Natural killer cell treated with Interleukin-12 subunit alpha and Interleukin-12 subunit beta and Interleukin-15 and Interleukin-18, amount 100 ng/mL, for 72 hours (primary cell): ENCODE measurements at regions not wholly inside any gene's neighbourhood (a gene's known extent, or its start where the extent isn't known, plus 50 kb on each side); places are given as distances from the start of the nearest gene placed in this dataset.
A peak's percentile ranks its signal among the peaks of the same experiment; 100 is the strongest.

ENCODE experiments used
- ATAC-seq, 2 donors: fragments of 150-1000 bp; cut with Tn5 transposase in 1 of 2; sonication (Bioruptor Pico), chemical (Tn5 transposase) in 1 of 2; 2 replicates each; pipeline ENCODE4 v1.10.0; 2021
- DNase-seq: peaks from one replicate; pipeline ENCODE4 v3.0.0; 2022; ENCODE audit warnings: low spot score
- H3K27ac Mint-ChIP-seq, 2 donors: 1 replicate in 1 of 2; 2 replicates in 1 of 2; pipeline ENCODE4 v1.8.0; 2022; ENCODE audit warnings: mixed read lengths in 2 of 2, mild to moderate bottlenecking in 1 of 2, moderate library complexity in 1 of 2
- H3K27me3 Mint-ChIP-seq, 2 donors: 1 replicate in 1 of 2; 2 replicates in 1 of 2; pipeline ENCODE4 v1.8.0; 2022; ENCODE audit warnings: mixed read lengths in 2 of 2
- H3K36me3 Mint-ChIP-seq: one replicate; pipeline ENCODE4 v1.8.0; 2022; ENCODE audit warnings: mixed read lengths
- H3K4me1 Mint-ChIP-seq, 2 donors: 1 replicate in 1 of 2; 2 replicates in 1 of 2; pipeline ENCODE4 v1.8.0; 2022; ENCODE audit warnings: low read depth in 2 of 2, mixed read lengths in 2 of 2, mild to moderate bottlenecking in 1 of 2
- H3K4me3 Mint-ChIP-seq: one replicate; pipeline ENCODE4 v1.8.0; 2022; ENCODE audit warnings: mixed read lengths
- H3K9me3 Mint-ChIP-seq: 2 replicates; pipeline ENCODE4 v1.8.0; 2022; ENCODE audit warnings: mixed read lengths

GRCh38 chr21:15430577-15430976 is 299.2 kb upstream of the USP25 start:
- Mint-ChIP-seq H3K9me3 (no peaks in the 10 kb centered on the region), H3K4me3 (no peak overlapping the region), H3K4me1 (no peaks in the 10 kb centered on the region), H3K27ac (no peak overlapping the region), H3K36me3 (no peaks in the 10 kb centered on the region), H3K27me3 (no peaks in the 10 kb centered on the region)
- no peak for DNase-seq
- no peak for ATAC-seq

DNA sequence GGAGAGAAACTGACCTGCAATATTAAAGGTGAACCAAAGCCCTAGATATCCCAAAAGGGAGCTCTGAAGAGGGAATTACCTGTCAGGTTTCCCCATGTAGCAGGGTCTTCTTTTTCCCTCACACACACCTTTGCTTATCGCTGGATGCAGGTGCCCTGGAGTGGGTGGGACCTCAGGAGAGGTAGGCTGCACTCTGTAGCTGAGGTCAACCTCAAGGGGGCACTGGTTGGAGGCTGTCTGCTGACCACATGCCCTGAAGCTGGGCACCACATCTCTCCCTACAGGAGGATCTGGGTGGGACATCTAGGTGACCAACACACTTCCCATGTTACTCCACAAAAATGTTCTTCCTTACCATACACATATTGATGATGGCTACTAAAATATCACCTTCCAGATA is 298.7 kb upstream of the USP25 start:
- H3K27ac Mint-ChIP-seq: no peak overlapping the region
- no peaks in the 10 kb centered on the region for H3K36me3 Mint-ChIP-seq
- no peak overlapping the region for H3K4me3 Mint-ChIP-seq
- no peaks in the 10 kb centered on the region for H3K27me3 Mint-ChIP-seq
- H3K4me1 Mint-ChIP-seq: no peaks in the 10 kb centered on the region
- DNase-seq: no peak
- H3K9me3 Mint-ChIP-seq: no peaks in the 10 kb centered on the region
- no peak for ATAC-seq

DNA sequence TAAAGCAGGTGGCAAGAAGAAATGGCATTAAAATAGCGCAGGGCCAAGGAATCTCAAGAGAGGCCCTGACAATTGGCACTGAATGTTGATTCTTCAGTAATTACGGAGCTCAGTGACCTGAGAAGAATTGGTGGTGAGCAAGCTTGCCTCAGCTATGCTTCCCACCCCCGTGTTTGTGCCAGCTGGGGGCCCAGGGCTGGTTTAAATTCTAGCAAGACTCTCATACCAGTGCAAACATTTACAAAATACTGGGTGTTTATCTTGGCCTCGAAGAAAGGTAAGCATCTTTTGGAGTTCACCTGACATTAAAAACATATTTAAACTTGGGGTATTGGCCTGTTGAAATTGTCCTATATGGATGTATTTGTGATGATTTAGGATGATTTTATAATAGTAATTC is 296.7 kb upstream of the USP25 start:
- no peak overlapping the region for H3K4me3 Mint-ChIP-seq
- no peaks in the 10 kb centered on the region for H3K27me3 Mint-ChIP-seq
- no peaks in the 10 kb centered on the region for H3K9me3 Mint-ChIP-seq
- no peaks in the 10 kb centered on the region for H3K4me1 Mint-ChIP-seq
- no peak overlapping the region for H3K27ac Mint-ChIP-seq
- DNase-seq (no peak), ATAC-seq (no peak)
- no peaks in the 10 kb centered on the region for H3K36me3 Mint-ChIP-seq

DNA sequence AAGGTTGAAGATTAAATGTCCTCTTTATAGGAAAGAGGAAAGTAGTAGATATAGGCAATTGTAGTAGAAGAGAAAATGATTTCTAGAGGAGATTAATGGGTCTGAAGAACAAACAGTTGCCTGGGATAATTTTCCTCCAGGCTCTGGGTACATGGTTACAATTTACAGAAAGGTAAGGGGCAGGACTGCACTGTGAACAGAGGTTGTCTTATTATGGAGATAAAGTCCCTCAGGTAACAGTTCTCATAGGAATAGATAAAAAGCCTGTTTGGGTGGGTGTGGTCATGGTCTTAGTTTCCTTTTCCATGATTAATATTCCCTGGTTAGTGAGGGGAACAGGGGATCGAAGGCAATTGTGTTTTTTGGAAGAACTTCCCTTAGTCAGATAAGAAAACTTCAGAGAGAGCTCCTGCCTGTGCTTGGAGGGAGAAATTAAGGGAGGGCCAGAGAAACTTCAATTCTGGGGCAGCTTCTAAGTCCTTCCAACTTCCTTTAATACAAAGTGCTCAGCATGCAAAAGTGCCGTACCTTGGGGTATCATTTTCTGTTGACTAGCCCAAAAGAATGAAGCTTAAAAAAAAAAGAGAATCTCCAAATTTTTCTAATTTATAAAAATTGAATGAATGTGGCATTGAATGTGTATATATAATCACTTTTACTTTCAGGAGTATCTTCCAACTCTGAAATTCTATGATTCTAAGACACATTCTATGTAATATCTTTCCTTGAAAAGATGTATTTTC is 295.4 kb upstream of the USP25 start:
- Mint-ChIP-seq H3K27ac (no peak overlapping the region), H3K27me3 (no peaks in the 10 kb centered on the region), H3K36me3 (no peaks in the 10 kb centered on the region), H3K4me3 (no peak overlapping the region), H3K4me1 (no peaks in the 10 kb centered on the region), H3K9me3 (no peaks in the 10 kb centered on the region)
- no peak for DNase-seq
- ATAC-seq: no peak

DNA sequence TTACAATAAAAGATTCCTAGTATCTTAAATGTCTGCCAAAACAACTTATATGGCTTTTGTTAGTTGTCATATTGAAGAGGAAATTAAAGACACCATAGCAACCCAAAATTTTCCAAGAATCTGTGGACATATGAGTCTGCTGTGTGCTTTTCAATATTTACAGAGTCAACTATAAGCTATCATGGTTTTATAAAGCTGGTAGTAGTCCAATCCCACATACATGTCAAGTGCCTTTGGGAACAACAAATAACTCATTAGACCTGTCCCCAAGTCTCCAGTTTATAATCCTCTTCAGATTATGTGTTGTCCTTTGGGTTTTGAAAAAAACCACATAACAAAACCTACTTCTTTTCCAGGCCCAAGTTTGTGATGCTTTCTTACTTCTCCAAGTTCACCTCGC is 293.8 kb upstream of the USP25 start:
- H3K4me1 Mint-ChIP-seq: peaks cover 0 to 3% of the 10 kb centered on the region in 2 donors
- no peaks in the 10 kb centered on the region for H3K9me3 Mint-ChIP-seq
- DNase-seq: no peak
- H3K36me3 Mint-ChIP-seq: no peaks in the 10 kb centered on the region
- no peaks in the 10 kb centered on the region for H3K27me3 Mint-ChIP-seq
- no peak overlapping the region for H3K4me3 Mint-ChIP-seq
- no peak for ATAC-seq
- no peak overlapping the region for H3K27ac Mint-ChIP-seq

GRCh38 chr21:15437883-15438282 is 291.9 kb upstream of the USP25 start:
- H3K36me3 Mint-ChIP-seq: no peaks in the 10 kb centered on the region
- peaks cover 0 to 4% of the 10 kb centered on the region in 2 donors for H3K4me1 Mint-ChIP-seq
- ATAC-seq (peak; percentile 36 to 70), DNase-seq (no peak)
- H3K9me3 Mint-ChIP-seq: no peaks in the 10 kb centered on the region
- no peak overlapping the region for H3K4me3 Mint-ChIP-seq
- H3K27ac Mint-ChIP-seq: no peak overlapping the region
- no peaks in the 10 kb centered on the region for H3K27me3 Mint-ChIP-seq

GRCh38 chr21:15439726-15440125 is 290.1 kb upstream of the USP25 start:
- H3K9me3 Mint-ChIP-seq: no peaks in the 10 kb centered on the region
- no peak overlapping the region for H3K4me3 Mint-ChIP-seq
- no peaks in the 10 kb centered on the region for H3K36me3 Mint-ChIP-seq

GRCh38 chr21:15441060-15441493 is 288.7 kb upstream of the USP25 start:
- H3K4me3 Mint-ChIP-seq: no peak overlapping the region
- H3K27ac Mint-ChIP-seq: no peak overlapping the region
- peaks cover 0 to 4% of the 10 kb centered on the region in 2 donors for H3K4me1 Mint-ChIP-seq
- ATAC-seq (no peak), DNase-seq (no peak)
- no peaks in the 10 kb centered on the region for H3K36me3 Mint-ChIP-seq
- H3K9me3 Mint-ChIP-seq: no peaks in the 10 kb centered on the region
- no peaks in the 10 kb centered on the region for H3K27me3 Mint-ChIP-seq

More at GRCh38 chr21:15439726-15440125, 290.1 kb upstream of the USP25 start:
- no peaks in the 10 kb centered on the region for H3K27me3 Mint-ChIP-seq
- ATAC-seq (no peak), DNase-seq (no peak)
- no peak overlapping the region for H3K27ac Mint-ChIP-seq
- peaks cover 0 to 4% of the 10 kb centered on the region in 2 donors for H3K4me1 Mint-ChIP-seq

DNA sequence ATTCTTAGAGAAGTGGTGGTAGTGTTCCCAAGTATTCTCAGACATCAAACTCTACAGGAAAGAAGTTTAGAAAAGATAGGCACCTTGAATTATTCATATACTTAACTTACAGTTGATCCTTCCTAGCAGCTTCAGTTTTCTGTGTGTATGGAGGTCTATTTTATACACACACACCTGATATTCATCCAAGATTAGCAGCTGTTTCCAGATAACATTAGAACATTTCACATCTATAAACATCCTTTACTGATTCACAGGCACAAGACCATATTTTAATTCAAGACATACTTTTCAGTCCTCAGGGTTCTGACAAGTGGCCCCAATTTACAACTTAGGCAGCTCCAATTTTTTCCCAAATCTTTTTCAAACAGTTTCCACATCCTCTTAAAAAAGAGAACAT is 287.8 kb upstream of the USP25 start:
- no peak overlapping the region for H3K27ac Mint-ChIP-seq
- no peak overlapping the region for H3K4me3 Mint-ChIP-seq
- no peaks in the 10 kb centered on the region for H3K27me3 Mint-ChIP-seq

DNA sequence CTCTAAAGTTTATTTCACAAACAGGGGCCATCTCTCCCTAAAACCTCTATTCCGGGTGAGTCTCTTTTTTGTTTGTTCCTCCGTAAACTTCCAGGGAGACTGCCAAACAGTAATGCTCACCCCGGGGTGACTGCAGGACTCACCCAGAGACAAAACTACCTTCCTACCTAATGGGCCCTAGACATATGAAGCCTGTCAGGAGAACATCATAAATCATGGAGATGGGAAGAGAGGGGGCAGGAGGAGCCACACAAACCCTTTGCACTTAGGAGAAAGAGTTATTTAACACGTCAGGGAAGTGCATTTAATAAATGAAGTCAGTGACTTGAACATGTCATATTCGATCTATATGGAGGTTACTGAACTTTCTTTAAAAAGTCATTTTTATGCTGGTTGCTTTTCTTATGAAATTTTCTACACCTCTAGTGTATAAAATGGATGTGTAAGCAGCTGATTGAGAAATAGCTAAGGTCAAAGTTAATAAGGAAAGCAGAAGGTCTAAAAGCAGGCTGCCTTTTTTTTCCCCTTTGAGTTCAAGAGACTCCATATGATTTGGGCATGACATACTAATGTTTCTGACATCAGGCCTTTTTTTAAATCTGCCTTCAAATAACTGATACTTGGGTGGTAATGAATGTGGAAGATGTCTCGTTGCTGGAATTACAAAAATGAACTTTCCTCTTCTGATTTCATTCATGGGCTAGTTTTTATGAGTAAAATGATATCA is 286.9 kb upstream of the USP25 start:
- peaks cover 0 to 4% of the 10 kb centered on the region in 2 donors for H3K4me1 Mint-ChIP-seq
- no peaks in the 10 kb centered on the region for H3K27me3 Mint-ChIP-seq
- H3K9me3 Mint-ChIP-seq: no peaks in the 10 kb centered on the region
- H3K36me3 Mint-ChIP-seq: no peaks in the 10 kb centered on the region
- no peak overlapping the region for H3K27ac Mint-ChIP-seq
- DNase-seq (no peak), ATAC-seq (no peak)
- no peak overlapping the region for H3K4me3 Mint-ChIP-seq

More for the DNA sequence above, 287.8 kb upstream of the USP25 start:
- no peak for DNase-seq
- ATAC-seq: no peak
- H3K36me3 Mint-ChIP-seq: no peaks in the 10 kb centered on the region
- H3K9me3 Mint-ChIP-seq: no peaks in the 10 kb centered on the region
- peaks cover 0 to 4% of the 10 kb centered on the region in 2 donors for H3K4me1 Mint-ChIP-seq

GRCh38 chr21:15443740-15444117 is 286.1 kb upstream of the USP25 start:
- DNase-seq: no peak
- Mint-ChIP-seq H3K36me3 (peaks cover under 1% of the 10 kb centered on the region), H3K9me3 (peaks cover under 1% of the 10 kb centered on the region), H3K4me1 (peaks cover 0 to 4% of the 10 kb centered on the region in 2 donors), H3K27me3 (no peaks in the 10 kb centered on the region), H3K4me3 (no peak overlapping the region), H3K27ac (no peak overlapping the region)
- ATAC-seq: no peak

- DNase-seq: no peak
- H3K27me3 Mint-ChIP-seq: no peaks in the 10 kb centered on the region
- H3K9me3 Mint-ChIP-seq: peaks cover 6% of the 10 kb centered on the region
- peak in 1 of 2 donors; percentile 60 for ATAC-seq
- H3K36me3 Mint-ChIP-seq: peaks cover 7% of the 10 kb centered on the region
- H3K4me1 Mint-ChIP-seq: peaks cover 0 to 4% of the 10 kb centered on the region in 2 donors
- no peak overlapping the region for H3K27ac Mint-ChIP-seq
- H3K4me3 Mint-ChIP-seq: no peak overlapping the region
Observed at GRCh38 chr21:15444118-15444960, 285.4 kb upstream of the USP25 start.

DNA sequence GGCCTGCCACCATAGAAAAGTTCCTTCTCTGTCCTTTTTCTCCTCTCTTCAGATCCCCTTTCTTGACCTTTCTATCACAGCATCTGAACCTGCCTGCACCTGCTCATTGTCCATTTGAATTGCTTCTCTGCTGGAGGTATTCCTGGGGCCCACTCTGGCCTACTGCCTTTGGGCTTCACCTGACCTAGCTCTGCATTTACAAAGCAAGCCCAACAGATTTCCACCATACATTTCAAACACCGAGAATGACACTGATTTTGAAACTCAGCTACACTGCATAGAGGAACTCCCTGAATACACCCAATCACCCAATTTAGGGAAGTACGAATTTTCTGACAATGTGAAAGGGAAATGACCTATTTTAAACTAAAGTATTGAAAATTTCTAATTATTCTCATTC is 284.5 kb upstream of the USP25 start:
- peaks cover 6% of the 10 kb centered on the region for H3K9me3 Mint-ChIP-seq
- ATAC-seq (no peak), DNase-seq (no peak)
- no peaks in the 10 kb centered on the region for H3K27me3 Mint-ChIP-seq
- no peak overlapping the region for H3K4me3 Mint-ChIP-seq
- H3K36me3 Mint-ChIP-seq: peaks cover 7% of the 10 kb centered on the region
- peaks cover 0 to 4% of the 10 kb centered on the region in 2 donors for H3K4me1 Mint-ChIP-seq
- H3K27ac Mint-ChIP-seq: no peak overlapping the region

DNA sequence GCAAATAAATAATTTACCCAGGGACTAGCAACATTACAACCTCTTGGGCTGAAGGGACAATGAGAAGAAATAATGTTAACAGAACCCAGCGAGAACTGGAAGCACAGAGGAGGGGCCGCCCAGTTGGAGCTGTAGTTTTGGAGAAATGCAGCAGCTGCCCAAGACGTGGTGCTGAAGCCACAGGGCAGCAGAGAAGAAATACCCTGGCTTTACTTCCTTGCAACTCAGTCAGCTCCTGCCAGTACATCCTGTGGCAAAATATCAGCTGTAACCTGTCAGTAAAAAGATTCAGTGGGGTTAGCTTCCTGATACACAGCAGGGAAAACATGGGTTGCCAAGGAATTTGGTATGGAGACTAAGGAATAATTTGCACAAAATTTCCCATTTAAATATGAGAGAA is 283.6 kb upstream of the USP25 start:
- H3K36me3 Mint-ChIP-seq: peaks cover 7% of the 10 kb centered on the region
- H3K9me3 Mint-ChIP-seq: peaks cover 6% of the 10 kb centered on the region
- DNase-seq: no peak
- H3K27ac Mint-ChIP-seq: no peak overlapping the region
- H3K4me3 Mint-ChIP-seq: no peak overlapping the region
- no peaks in the 10 kb centered on the region for H3K27me3 Mint-ChIP-seq
- no peaks in the 10 kb centered on the region for H3K4me1 Mint-ChIP-seq
- ATAC-seq: no peak
